SK-N-SH treated with all-trans-retinoic acid at 6 μM for 48 hours (cell line): ENCODE measurements at regions not wholly inside any gene's neighbourhood (a gene's known extent, or its start where the extent isn't known, plus 50 kb on each side); places are given as distances from the start of the nearest gene placed in this dataset.

ENCODE experiments used
- ATAC-seq: fragments of 200-7000 bp; cut with Tn5 transposase; 3 replicates; pipeline ENCODE4 v1.9.1; 2020; ENCODE audit warnings: mild to moderate bottlenecking, moderate library complexity
- ARNTL ChIP-seq: fragments of 450-650 bp; formaldehyde crosslinking; IDR thresholded peaks from 2 replicates; pipeline ENCODE4 v1.5.0; 2020; ENCODE audit warnings: low read depth, mild to moderate bottlenecking, moderate library complexity, borderline replicate concordance
- BACH2 ChIP-seq: fragments of 250-450 bp; sonication (Bioruptor Pico); IDR thresholded peaks from 2 replicates; pipeline ENCODE4 v1.9.0; 2021; ENCODE audit warnings: mild to moderate bottlenecking, borderline replicate concordance
- CREB5 ChIP-seq: fragments of 250-450 bp; sonication (Bioruptor Pico); IDR thresholded peaks from 2 replicates; pipeline ENCODE4 v1.5.1; 2020; ENCODE audit warnings: low read depth, mild to moderate bottlenecking, moderate library complexity
- CSDC2 ChIP-seq: fragments of 250-450 bp; sonication (Bioruptor Pico); IDR thresholded peaks from 2 replicates; pipeline ENCODE4 v1.5.0; 2020; ENCODE audit warnings: mild to moderate bottlenecking, moderate library complexity
- ESRRG ChIP-seq: fragments of 250-450 bp; sonication (Bioruptor Pico); IDR thresholded peaks from 2 replicates; pipeline ENCODE4 v1.6.1; 2021; ENCODE audit warnings: mild to moderate bottlenecking
- GLIS3 ChIP-seq: fragments of 250-450 bp; sonication (Bioruptor Pico); IDR thresholded peaks from 2 replicates; pipeline ENCODE4 v1.5.0; 2020; ENCODE audit warnings: mild to moderate bottlenecking, moderate library complexity
- ISL1 ChIP-seq: fragments of 250-450 bp; sonication (Bioruptor Pico); IDR thresholded peaks from 2 replicates; pipeline ENCODE4 v2.1.2; 2022; ENCODE audit warnings: mild to moderate bottlenecking, moderate library complexity
- OSR1 ChIP-seq: fragments of 250-450 bp; sonication (Bioruptor Pico); IDR thresholded peaks from 2 replicates; pipeline ENCODE4 v1.8.0; 2022; ENCODE audit warnings: moderate library complexity, mild to moderate bottlenecking, inconsistent platforms
- PATZ1 ChIP-seq: fragments of 250-450 bp; sonication (Bioruptor Pico); IDR thresholded peaks from 2 replicates; pipeline ENCODE4 v1.8.0; 2020; ENCODE audit warnings: mild to moderate bottlenecking, moderate library complexity, borderline replicate concordance
- POU6F1 ChIP-seq: fragments of 250-450 bp; sonication (Bioruptor Pico); IDR thresholded peaks from 2 replicates; pipeline ENCODE4 v1.8.0; 2021; ENCODE audit warnings: low read depth, mild to moderate bottlenecking, moderate library complexity, borderline replicate concordance
- SNAI2 ChIP-seq: fragments of 250-450 bp; sonication (Bioruptor Pico); IDR thresholded peaks from 2 replicates; pipeline ENCODE4 v1.5.0; 2020; ENCODE audit warnings: mild to moderate bottlenecking, moderate library complexity
- TCF4 ChIP-seq: fragments of 250-450 bp; sonication (Bioruptor Pico); IDR thresholded peaks from 2 replicates; pipeline ENCODE4 v1.8.0; 2021; ENCODE audit warnings: mild to moderate bottlenecking, moderate library complexity, borderline replicate concordance
- ZC3H10 ChIP-seq: fragments of 250-450 bp; sonication (Bioruptor Pico); IDR thresholded peaks from 2 replicates; pipeline ENCODE4 v1.5.1; 2021; ENCODE audit warnings: mild to moderate bottlenecking, moderate library complexity
- ZFP3 ChIP-seq: fragments of 250-450 bp; sonication (Bioruptor Pico); IDR thresholded peaks from 2 replicates; pipeline ENCODE4 v1.5.0; 2020; ENCODE audit warnings: mild to moderate bottlenecking, moderate library complexity
- ZFP30 ChIP-seq: fragments of 450-650 bp; formaldehyde crosslinking; IDR thresholded peaks from 2 replicates; pipeline ENCODE4 v1.5.0; 2022; ENCODE audit warnings: mild to moderate bottlenecking, moderate library complexity
- ZNF565 ChIP-seq: fragments of 450-650 bp; formaldehyde crosslinking; conservative IDR thresholded peaks from 2 replicates; pipeline ENCODE4 v1.5.0; 2020; ENCODE audit warnings: low read depth, mild to moderate bottlenecking, moderate library complexity
- ZNF70 ChIP-seq: fragments of 450-650 bp; formaldehyde crosslinking; IDR thresholded peaks from 2 replicates; pipeline ENCODE4 v1.5.0; 2020; ENCODE audit warnings: mild to moderate bottlenecking, moderate library complexity
- ZNF8 ChIP-seq: fragments of 450-650 bp; formaldehyde crosslinking; IDR thresholded peaks from 2 replicates; pipeline ENCODE4 v1.5.0; 2020; ENCODE audit warnings: mild to moderate bottlenecking, moderate library complexity
- TF ChIP-seq, protein P1 (sequence below): fragments of 250-450 bp; sonication (Bioruptor Pico); IDR thresholded peaks from 2 replicates; pipeline ENCODE4 v1.5.1; 2021; ENCODE audit warnings: mild to moderate bottlenecking, moderate library complexity
- TF ChIP-seq, protein P2 (sequence below): fragments of 250-450 bp; sonication (Bioruptor Pico); IDR thresholded peaks from 2 replicates; pipeline ENCODE4 v1.5.0; 2020; ENCODE audit warnings: mild to moderate bottlenecking, moderate library complexity

DNA sequence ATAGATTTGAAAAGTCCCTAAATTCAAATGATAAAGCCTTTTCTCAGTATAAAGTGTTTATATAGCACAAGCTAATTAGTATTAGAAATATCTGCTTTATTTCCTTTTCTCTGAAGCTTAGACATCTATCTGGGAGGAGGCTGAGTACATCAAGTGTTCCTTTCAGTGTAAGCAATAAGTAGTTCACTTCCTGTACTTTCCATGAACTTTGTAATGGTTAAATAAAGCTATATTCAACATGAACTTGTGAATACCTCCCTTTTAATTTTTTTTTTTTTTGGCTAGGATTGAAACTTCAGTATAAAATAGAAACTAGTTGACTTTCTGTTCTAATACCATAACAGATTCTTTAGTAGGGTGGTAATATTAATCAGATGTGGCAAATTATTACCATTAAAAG, 190.9 kb downstream of the CENPW start:
- no peak for ATAC-seq
- TF ChIP-seq BACH2 (CRISPR knock-in tag) (no peak), CREB5 (no peak), CSDC2 (no peak), ZNF70 (no peak), ZFP3 (no peak), SNAI2 (no peak), ZFP30 (CRISPR knock-in tag) (no peak), POU6F1 (CRISPR knock-in tag) (no peak), ESRRG (no peak), GLIS3 (CRISPR knock-in tag) (no peak), ZC3H10 (no peak), ARNTL (CRISPR knock-in tag) (no peak)
- TF ChIP-seq, protein P1, sequence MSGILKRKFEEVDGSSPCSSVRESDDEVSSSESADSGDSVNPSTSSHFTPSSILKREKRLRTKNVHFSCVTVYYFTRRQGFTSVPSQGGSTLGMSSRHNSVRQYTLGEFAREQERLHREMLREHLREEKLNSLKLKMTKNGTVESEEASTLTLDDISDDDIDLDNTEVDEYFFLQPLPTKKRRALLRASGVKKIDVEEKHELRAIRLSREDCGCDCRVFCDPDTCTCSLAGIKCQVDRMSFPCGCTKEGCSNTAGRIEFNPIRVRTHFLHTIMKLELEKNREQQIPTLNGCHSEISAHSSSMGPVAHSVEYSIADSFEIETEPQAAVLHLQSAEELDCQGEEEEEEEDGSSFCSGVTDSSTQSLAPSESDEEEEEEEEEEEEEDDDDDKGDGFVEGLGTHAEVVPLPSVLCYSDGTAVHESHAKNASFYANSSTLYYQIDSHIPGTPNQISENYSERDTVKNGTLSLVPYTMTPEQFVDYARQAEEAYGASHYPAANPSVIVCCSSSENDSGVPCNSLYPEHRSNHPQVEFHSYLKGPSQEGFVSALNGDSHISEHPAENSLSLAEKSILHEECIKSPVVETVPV, result no peak
- TF ChIP-seq, protein P2, sequence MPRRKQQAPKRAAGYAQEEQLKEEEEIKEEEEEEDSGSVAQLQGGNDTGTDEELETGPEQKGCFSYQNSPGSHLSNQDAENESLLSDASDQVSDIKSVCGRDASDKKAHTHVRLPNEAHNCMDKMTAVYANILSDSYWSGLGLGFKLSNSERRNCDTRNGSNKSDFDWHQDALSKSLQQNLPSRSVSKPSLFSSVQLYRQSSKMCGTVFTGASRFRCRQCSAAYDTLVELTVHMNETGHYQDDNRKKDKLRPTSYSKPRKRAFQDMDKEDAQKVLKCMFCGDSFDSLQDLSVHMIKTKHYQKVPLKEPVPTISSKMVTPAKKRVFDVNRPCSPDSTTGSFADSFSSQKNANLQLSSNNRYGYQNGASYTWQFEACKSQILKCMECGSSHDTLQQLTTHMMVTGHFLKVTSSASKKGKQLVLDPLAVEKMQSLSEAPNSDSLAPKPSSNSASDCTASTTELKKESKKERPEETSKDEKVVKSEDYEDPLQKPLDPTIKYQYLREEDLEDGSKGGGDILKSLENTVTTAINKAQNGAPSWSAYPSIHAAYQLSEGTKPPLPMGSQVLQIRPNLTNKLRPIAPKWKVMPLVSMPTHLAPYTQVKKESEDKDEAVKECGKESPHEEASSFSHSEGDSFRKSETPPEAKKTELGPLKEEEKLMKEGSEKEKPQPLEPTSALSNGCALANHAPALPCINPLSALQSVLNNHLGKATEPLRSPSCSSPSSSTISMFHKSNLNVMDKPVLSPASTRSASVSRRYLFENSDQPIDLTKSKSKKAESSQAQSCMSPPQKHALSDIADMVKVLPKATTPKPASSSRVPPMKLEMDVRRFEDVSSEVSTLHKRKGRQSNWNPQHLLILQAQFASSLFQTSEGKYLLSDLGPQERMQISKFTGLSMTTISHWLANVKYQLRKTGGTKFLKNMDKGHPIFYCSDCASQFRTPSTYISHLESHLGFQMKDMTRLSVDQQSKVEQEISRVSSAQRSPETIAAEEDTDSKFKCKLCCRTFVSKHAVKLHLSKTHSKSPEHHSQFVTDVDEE (CRISPR knock-in tag), result no peak

GRCh38 chr6:126531286-126531685, 191.4 kb downstream of the CENPW start:
- TF ChIP-seq ZFP3 (no peak), CREB5 (no peak), ISL1 (no peak), ZNF8 (CRISPR knock-in tag) (no peak), ZNF70 (no peak), ZNF565 (CRISPR knock-in tag) (no peak), OSR1 (CRISPR knock-in tag) (no peak), ZC3H10 (no peak), PATZ1 (no peak), TCF4 (CRISPR knock-in tag) (no peak), ESRRG (no peak), CSDC2 (no peak)
- no peak for ATAC-seq

- no peak for ATAC-seq
These were observed 191.9 kb downstream of the CENPW start for GRCh38 chr6:126531840-126532239.

More at GRCh38 chr6:126531840-126532239, 191.9 kb downstream of the CENPW start:
- TF ChIP-seq, protein P2 (CRISPR knock-in tag), result no peak
